H1 (cell line): ENCODE measurements at regions not wholly inside any gene's neighbourhood (a gene's known extent, or its start where the extent isn't known, plus 50 kb on each side); places are given as distances from the start of the nearest gene placed in this dataset.

ENCODE experiments used
- CREB1 ChIP-seq: IDR thresholded peaks from 2 replicates; pipeline ENCODE4 v1.6.1; 2012; ENCODE audit warnings: inconsistent platforms
- SRF ChIP-seq: IDR thresholded peaks from 2 replicates; pipeline ENCODE4 v1.6.1; 2011; ENCODE audit warnings: mild to moderate bottlenecking, low read depth, low read length, moderate library complexity
- TF ChIP-seq, protein P1 (sequence below): fragments of 300-600 bp; sonication (generic); IDR thresholded peaks from 2 replicates; pipeline ENCODE4 v1.7.1; 2012; ENCODE audit warnings: low read length, moderate library complexity, mild to moderate bottlenecking, inconsistent platforms; ENCODE audit not compliant: insufficient replicate concordance

DNA sequence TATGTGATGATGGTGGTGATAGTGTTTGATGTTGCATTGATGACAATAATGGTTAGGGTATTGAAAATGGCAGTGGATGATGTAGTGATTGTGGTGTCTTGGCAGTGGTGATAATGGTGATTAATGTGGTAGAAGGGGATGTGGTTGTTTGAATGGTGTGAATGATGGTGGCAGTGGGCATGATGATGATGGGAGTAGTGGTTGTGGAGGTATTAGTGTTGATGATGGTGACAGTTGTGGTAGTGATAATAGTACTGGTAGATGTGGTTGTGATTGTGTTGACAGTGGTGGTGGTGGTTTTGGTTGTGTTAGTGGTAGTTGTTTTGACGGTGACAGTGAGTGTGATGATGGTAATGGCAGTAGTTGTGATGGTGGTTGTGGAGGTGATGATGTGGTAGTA, 1049.0 kb downstream of the VRK1 start (continued):
- TF ChIP-seq, protein P1, sequence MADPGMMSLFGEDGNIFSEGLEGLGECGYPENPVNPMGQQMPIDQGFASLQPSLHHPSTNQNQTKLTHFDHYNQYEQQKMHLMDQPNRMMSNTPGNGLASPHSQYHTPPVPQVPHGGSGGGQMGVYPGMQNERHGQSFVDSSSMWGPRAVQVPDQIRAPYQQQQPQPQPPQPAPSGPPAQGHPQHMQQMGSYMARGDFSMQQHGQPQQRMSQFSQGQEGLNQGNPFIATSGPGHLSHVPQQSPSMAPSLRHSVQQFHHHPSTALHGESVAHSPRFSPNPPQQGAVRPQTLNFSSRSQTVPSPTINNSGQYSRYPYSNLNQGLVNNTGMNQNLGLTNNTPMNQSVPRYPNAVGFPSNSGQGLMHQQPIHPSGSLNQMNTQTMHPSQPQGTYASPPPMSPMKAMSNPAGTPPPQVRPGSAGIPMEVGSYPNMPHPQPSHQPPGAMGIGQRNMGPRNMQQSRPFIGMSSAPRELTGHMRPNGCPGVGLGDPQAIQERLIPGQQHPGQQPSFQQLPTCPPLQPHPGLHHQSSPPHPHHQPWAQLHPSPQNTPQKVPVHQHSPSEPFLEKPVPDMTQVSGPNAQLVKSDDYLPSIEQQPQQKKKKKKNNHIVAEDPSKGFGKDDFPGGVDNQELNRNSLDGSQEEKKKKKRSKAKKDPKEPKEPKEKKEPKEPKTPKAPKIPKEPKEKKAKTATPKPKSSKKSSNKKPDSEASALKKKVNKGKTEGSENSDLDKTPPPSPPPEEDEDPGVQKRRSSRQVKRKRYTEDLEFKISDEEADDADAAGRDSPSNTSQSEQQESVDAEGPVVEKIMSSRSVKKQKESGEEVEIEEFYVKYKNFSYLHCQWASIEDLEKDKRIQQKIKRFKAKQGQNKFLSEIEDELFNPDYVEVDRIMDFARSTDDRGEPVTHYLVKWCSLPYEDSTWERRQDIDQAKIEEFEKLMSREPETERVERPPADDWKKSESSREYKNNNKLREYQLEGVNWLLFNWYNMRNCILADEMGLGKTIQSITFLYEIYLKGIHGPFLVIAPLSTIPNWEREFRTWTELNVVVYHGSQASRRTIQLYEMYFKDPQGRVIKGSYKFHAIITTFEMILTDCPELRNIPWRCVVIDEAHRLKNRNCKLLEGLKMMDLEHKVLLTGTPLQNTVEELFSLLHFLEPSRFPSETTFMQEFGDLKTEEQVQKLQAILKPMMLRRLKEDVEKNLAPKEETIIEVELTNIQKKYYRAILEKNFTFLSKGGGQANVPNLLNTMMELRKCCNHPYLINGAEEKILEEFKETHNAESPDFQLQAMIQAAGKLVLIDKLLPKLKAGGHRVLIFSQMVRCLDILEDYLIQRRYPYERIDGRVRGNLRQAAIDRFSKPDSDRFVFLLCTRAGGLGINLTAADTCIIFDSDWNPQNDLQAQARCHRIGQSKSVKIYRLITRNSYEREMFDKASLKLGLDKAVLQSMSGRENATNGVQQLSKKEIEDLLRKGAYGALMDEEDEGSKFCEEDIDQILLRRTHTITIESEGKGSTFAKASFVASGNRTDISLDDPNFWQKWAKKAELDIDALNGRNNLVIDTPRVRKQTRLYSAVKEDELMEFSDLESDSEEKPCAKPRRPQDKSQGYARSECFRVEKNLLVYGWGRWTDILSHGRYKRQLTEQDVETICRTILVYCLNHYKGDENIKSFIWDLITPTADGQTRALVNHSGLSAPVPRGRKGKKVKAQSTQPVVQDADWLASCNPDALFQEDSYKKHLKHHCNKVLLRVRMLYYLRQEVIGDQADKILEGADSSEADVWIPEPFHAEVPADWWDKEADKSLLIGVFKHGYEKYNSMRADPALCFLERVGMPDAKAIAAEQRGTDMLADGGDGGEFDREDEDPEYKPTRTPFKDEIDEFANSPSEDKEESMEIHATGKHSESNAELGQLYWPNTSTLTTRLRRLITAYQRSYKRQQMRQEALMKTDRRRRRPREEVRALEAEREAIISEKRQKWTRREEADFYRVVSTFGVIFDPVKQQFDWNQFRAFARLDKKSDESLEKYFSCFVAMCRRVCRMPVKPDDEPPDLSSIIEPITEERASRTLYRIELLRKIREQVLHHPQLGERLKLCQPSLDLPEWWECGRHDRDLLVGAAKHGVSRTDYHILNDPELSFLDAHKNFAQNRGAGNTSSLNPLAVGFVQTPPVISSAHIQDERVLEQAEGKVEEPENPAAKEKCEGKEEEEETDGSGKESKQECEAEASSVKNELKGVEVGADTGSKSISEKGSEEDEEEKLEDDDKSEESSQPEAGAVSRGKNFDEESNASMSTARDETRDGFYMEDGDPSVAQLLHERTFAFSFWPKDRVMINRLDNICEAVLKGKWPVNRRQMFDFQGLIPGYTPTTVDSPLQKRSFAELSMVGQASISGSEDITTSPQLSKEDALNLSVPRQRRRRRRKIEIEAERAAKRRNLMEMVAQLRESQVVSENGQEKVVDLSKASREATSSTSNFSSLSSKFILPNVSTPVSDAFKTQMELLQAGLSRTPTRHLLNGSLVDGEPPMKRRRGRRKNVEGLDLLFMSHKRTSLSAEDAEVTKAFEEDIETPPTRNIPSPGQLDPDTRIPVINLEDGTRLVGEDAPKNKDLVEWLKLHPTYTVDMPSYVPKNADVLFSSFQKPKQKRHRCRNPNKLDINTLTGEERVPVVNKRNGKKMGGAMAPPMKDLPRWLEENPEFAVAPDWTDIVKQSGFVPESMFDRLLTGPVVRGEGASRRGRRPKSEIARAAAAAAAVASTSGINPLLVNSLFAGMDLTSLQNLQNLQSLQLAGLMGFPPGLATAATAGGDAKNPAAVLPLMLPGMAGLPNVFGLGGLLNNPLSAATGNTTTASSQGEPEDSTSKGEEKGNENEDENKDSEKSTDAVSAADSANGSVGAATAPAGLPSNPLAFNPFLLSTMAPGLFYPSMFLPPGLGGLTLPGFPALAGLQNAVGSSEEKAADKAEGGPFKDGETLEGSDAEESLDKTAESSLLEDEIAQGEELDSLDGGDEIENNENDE = no peak
- TF ChIP-seq SRF (no peak), CREB1 (no peak)
